PC-3 (cell line): ENCODE measurements at regions not wholly inside any gene's neighbourhood (a gene's known extent, or its start where the extent isn't known, plus 50 kb on each side); places are given as distances from the start of the nearest gene placed in this dataset.

Experiments
- EZH2 ChIP-seq: fragments of 300-600 bp; sonication (generic); IDR thresholded peaks from one replicate; pipeline ENCODE4 v1.6.1; 2017; ENCODE audit warnings: antibody characterized with exemption, mild to moderate bottlenecking, low read length; ENCODE audit not compliant: unreplicated experiment
- EZH2phosphoT487 ChIP-seq: fragments of 300-600 bp; sonication (generic); IDR thresholded peaks from 2 replicates; pipeline ENCODE4 v1.6.1; 2018; ENCODE audit warnings: mild to moderate bottlenecking, antibody characterized with exemption, low read length, borderline replicate concordance
- TF ChIP-seq, protein P1 (sequence below): fragments of 300-600 bp; sonication (generic); conservative IDR thresholded peaks from 2 replicates; pipeline ENCODE4 v1.5.1; 2017; ENCODE audit warnings: antibody characterized with exemption, low read depth, mild to moderate bottlenecking, low read length

DNA sequence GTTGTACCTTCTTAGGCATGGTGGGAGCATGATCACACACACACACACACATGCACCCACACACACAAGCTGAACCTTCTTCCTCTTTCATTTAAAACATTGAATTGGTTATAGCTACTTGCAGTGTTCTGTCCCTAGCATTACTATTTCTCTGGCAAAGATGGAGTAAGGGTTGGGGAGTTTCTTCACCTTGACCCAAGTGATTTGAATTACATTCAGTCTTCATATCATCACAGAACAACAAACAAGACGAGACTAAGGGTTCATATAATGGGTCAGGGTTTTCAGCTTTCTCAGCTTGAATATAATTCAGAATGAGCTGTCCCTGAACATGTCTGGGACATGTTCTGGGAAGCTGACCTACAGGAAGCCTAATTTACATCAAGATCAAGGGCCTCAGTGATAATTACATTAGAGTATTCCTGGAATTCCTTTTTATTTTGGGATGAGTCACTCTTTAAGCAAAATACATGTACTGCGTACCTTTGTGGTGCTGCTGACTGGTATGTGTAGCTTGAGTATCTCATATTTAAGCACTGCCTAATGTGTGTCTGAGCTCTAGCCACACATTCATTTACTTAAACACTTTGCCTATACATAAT, 213.5 kb upstream of the TMEM229A start:
- TF ChIP-seq, protein P1, sequence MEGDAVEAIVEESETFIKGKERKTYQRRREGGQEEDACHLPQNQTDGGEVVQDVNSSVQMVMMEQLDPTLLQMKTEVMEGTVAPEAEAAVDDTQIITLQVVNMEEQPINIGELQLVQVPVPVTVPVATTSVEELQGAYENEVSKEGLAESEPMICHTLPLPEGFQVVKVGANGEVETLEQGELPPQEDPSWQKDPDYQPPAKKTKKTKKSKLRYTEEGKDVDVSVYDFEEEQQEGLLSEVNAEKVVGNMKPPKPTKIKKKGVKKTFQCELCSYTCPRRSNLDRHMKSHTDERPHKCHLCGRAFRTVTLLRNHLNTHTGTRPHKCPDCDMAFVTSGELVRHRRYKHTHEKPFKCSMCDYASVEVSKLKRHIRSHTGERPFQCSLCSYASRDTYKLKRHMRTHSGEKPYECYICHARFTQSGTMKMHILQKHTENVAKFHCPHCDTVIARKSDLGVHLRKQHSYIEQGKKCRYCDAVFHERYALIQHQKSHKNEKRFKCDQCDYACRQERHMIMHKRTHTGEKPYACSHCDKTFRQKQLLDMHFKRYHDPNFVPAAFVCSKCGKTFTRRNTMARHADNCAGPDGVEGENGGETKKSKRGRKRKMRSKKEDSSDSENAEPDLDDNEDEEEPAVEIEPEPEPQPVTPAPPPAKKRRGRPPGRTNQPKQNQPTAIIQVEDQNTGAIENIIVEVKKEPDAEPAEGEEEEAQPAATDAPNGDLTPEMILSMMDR, result no peak
- TF ChIP-seq EZH2 (no peak), EZH2phosphoT487 (no peak)
